HG03139 (cell line): ENCODE measurements at regions not wholly inside any gene's neighbourhood (a gene's known extent, or its start where the extent isn't known, plus 50 kb on each side); places are given as distances from the start of the nearest gene placed in this dataset.
"Not testable (repeated sequence)": the region's sequence is repeated elsewhere in the genome, so short reads cannot be mapped to it uniquely, and the experiment has no call there.

Experiments
- ATAC-seq: cut with Tn5 transposase; IDR thresholded peaks from one replicate; pipeline ENCODE4 v1.9.1; 2021; ENCODE audit not compliant: unreplicated experiment

GRCh38 chr10:111261081-111261615, 184.3 kb downstream of the ADRA2A start:
- ATAC-seq, result no peak

- no peak for ATAC-seq
These were observed 188.5 kb downstream of the ADRA2A start for GRCh38 chr10:111265341-111265740.

- ATAC-seq, result no peak
These were observed 189.3 kb downstream of the ADRA2A start for GRCh38 chr10:111266165-111266564.

DNA sequence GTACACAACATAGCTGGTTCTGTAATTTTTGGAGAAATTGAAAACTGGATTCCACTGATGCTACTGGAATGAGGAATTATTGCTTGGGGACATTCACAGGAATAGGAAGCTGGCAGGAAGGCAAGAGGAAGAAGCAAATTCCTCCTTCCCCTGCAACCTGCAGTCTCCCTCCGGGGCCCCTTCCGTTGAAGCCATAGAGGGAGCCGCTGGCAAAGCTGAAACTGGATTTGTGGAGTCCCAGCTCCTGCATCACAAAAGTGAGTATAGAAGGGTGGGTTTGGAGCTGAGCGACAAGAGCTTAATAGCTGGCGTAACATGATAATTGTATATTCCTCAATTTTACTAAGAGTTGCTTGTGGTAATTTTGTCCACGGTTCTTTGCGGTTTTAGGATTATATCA, 190.8 kb downstream of the ADRA2A start:
- no peak for ATAC-seq

GRCh38 chr10:111273235-111273634, 196.4 kb downstream of the ADRA2A start:
- no peak for ATAC-seq

- no peak for ATAC-seq
These were observed 196.8 kb downstream of the ADRA2A start for GRCh38 chr10:111273635-111274034.

- ATAC-seq, result no peak
These were observed 198.3 kb downstream of the ADRA2A start for GRCh38 chr10:111275091-111275490.

- ATAC-seq, result no peak
These were observed 200.8 kb downstream of the ADRA2A start for GRCh38 chr10:111277661-111278060.

- ATAC-seq, result no peak
These were observed 201.4 kb downstream of the ADRA2A start for GRCh38 chr10:111278266-111278665.

- ATAC-seq, result no peak
These were observed 204.7 kb downstream of the ADRA2A start for GRCh38 chr10:111281516-111281915.

DNA sequence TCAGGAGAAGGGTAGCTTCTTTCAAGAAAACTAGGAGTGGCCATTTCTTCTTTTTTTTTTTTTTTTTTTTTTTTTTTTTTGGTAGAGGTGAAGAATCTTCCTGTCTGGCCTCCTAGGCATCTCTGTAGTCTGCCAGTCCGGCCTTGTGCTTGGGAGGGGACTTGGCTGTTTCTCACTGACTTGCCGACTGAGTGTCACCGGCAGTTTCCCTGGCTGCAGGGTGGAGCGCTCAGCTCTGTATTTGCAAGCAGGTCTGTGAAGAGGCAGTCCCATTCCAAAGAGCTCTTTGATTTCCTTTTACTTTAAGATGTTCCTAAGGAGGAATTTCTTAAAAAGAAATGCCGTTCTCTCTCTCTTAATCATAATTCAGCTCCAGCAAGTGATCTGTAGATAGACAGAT, 212.6 kb downstream of the ADRA2A start:
- ATAC-seq, result no peak

GRCh38 chr10:111290649-111291048, 213.8 kb downstream of the ADRA2A start:
- ATAC-seq, result no peak

- no peak for ATAC-seq
These were observed 219.0 kb downstream of the ADRA2A start for GRCh38 chr10:111295788-111296187.

DNA sequence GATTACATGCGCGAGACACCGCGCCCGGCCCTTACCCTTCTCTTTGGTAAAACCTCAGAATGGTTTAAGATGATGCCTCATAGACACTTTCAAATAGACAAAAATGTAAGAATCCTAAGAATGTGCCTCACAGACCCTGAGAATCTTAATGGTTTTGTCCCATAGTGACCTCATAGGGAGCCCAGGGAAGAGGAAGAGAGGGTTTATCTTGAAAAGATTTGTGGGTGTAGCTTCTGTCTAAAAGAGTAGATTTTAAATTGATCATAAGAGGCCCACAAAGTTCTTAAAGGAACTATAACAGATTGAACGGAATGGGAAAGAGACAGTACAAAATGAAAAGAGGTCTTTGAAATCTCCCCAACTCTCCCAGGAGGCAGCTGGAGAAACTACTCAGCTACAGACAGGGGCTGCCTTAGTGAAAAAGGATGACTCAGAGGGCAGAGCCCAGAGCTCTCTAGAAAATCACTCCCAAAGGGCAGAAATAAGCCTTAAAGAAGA, 220.6 kb downstream of the ADRA2A start:
- ATAC-seq, result no peak

GRCh38 chr10:111298031-111298430, 221.2 kb downstream of the ADRA2A start:
- no peak for ATAC-seq

GRCh38 chr10:111299037-111299436, 222.2 kb downstream of the ADRA2A start:
- no peak for ATAC-seq

- no peak for ATAC-seq
These were observed 227.1 kb downstream of the ADRA2A start for GRCh38 chr10:111303887-111304286.

DNA sequence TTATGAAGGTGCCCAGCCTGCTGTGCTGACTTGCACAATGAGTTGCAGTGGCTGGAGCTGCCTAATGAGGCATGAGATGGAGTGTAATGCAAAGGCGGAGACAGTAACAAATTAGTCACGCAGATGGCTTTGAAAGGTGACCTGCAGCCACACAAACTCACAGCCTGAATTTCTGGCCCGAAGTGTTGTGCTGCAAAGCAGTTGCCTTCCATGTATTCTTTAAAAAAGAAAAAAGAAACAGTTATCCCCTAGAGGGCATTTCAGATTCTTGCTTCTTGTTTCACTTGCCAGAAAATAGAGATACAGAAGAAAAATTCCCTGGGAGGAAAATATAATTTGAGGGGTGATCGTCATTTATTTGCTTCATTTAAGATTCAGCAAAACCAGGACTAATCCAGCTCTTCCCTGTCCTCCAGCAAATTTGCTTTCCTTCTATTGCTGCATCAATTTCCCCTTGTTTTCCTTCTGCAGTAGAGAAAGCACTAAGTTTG, 239.9 kb downstream of the ADRA2A start:
- no peak for ATAC-seq

- ATAC-seq, result no peak
These were observed 243.0 kb downstream of the ADRA2A start for GRCh38 chr10:111319866-111320265.

DNA sequence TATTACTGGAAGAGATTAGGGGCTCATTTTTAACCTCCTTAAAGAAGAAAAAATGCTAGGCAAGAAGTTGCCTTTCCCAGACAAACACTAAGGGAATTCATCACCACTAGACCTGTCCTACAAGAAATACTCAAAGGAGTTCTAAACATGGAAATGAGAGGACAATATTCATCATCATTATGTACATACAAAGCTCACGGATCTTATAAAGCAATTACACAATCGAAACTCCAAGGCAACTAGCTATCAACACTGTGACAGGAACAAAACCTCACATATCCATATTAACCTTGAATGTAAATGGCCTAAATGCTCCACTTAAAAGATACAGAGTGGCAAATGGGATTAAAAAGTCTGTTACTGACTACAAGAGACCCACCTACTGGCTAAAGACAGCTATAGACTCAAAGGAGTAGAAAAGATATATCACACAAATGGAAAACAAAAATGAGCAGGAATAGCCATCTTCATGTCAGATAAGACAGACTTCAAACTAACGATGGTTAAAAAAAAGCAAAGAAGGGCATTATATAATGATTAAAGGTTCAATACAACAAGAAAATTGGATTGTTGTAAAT, 246.6 kb downstream of the ADRA2A start:
- no peak for ATAC-seq

DNA sequence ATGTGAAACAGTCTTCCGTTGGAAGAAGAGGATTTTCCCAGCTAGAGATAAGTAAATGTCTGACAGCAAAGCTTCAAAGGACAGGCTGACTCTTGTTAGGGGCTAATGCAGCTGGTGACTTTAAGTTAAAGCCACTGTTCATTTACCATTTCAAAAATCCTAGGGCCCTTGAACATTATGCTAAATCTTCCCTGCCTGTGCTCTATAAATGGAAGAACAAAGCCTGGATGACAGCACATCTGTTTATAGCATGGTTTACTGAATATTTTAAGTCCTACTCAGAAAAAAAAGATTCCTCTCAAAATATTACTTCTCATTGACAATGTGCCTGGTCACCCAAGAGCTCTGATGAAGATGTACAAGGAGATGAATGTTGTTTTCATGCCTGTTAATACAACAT, 255.3 kb downstream of the ADRA2A start:
- ATAC-seq, result not testable (repeated sequence)

DNA sequence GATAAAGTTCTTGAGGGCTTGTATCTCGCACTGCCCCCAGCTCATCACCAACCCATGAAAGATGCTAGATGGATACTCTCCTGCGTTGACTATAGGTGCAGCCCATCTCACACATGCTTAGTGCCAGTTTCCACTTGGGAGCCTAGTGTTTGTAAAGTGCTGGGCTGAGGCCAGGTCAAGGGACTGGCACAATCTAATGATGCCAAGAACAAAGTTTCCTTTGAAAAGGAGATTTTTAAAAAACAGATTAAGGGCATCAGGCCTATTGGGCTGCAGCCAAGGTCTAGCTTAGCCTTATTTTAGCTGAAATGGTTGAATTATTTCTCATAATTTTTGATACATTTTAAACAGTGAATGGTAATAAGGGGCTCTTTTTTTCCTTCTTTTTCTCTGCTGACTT, 259.0 kb downstream of the ADRA2A start:
- ATAC-seq, result no peak

DNA sequence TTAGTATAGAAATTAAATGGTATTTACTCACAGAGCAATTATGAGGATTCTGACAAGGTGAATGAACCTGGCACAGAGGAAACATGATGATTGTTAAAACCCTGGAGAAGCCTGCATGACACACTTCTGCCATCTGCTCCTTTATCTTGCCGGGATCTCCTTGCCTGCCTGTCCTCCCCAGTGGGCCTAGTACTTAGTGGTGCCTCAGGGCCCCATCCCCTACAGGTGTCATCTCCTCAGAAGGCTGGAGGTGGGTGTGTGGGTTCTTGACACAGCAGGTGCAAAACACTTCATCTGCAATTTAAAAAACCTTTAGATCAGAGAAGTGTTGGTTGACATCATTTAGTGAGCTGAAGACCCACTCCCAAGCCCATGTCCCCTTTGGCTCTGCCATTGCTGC, 261.2 kb downstream of the ADRA2A start:
- ATAC-seq, result no peak
